A673 (cell line): ENCODE measurements at regions not wholly inside any gene's neighbourhood (a gene's known extent, or its start where the extent isn't known, plus 50 kb on each side); places are given as distances from the start of the nearest gene placed in this dataset.

Experiments
- BruUV-seq: library from RNA; stranded (reverse); fragments of 400-500 nt; replicated peaks from 2 replicates; lab custom pipeline; 2021; lab: Mats Ljungman, UMichigan
- CTCF ChIA-PET: fragments of 300-600 bp; sonication (Branson Sonifier 250); formaldehyde crosslinking; loops from one replicate; lab custom pipeline; 2022; ENCODE audit warnings: antibody characterized with exemption; lab: Charles Lee
- POLR2A ChIA-PET: fragments of 300-600 bp; sonication (Branson Sonifier 250); formaldehyde crosslinking; loops from one replicate; lab custom pipeline; 2022; ENCODE audit warnings: antibody characterized with exemption; ENCODE audit not compliant: low non-redundant PET; lab: Charles Lee
- DNase-seq: peaks from one replicate; pipeline ENCODE4 v3.0.0-alpha.2; 2015; ENCODE audit warnings: low spot score
- H3K27ac ChIP-seq: fragments of 200-600 bp; sonication (generic); 2 replicates; pipeline ENCODE4 v1.5.1; 2016; ENCODE audit warnings: mixed run types, low read depth, mild to moderate bottlenecking, mixed read lengths, antibody characterized with exemption, low read length; ENCODE audit not compliant: poor library complexity, severe bottlenecking
- H3K27me3 ChIP-seq: fragments of 200-600 bp; sonication (generic); replicated peaks from 2 replicates; pipeline ENCODE4 v1.6.1; 2017; ENCODE audit warnings: mixed run types, low read depth, mild to moderate bottlenecking, mixed read lengths, antibody characterized with exemption, low read length; ENCODE audit not compliant: insufficient read depth, poor library complexity
- H3K36me3 ChIP-seq: fragments of 200-600 bp; sonication (generic); 2 replicates; pipeline ENCODE4 v1.6.1; 2016; ENCODE audit warnings: mixed run types, mild to moderate bottlenecking, mixed read lengths, antibody characterized with exemption, low read length; ENCODE audit not compliant: insufficient read depth, poor library complexity, severe bottlenecking
- H3K4me1 ChIP-seq: fragments of 200-600 bp; sonication (generic); 2 replicates; pipeline ENCODE4 v1.6.1; 2017; ENCODE audit warnings: mixed run types, mild to moderate bottlenecking, mixed read lengths, antibody characterized with exemption, low read length; ENCODE audit not compliant: insufficient read depth, poor library complexity, severe bottlenecking
- H3K4me3 ChIP-seq: fragments of 200-600 bp; sonication (generic); 2 replicates; pipeline ENCODE4 v1.5.1; 2016; ENCODE audit warnings: low read depth, mixed run types, mild to moderate bottlenecking, mixed read lengths, low read length; ENCODE audit not compliant: poor library complexity, severe bottlenecking
- H3K9me3 ChIP-seq: fragments of 200-600 bp; sonication (generic); 2 replicates; pipeline ENCODE4 v1.6.1; 2016; ENCODE audit warnings: mixed run types, low read depth, mild to moderate bottlenecking, mixed read lengths, antibody characterized with exemption, low read length; ENCODE audit not compliant: poor library complexity, severe bottlenecking
- CTCF ChIP-seq: fragments of 300-800, 200-600 bp; sonication (generic); conservative IDR thresholded peaks from 2 replicates; pipeline ENCODE4 v1.5.1; 2017; ENCODE audit warnings: low read depth, mild to moderate bottlenecking, antibody characterized with exemption, low read length, moderate library complexity, mixed read lengths
- EZH2 ChIP-seq: fragments of 200-600 bp; sonication (generic); IDR thresholded peaks from 2 replicates; pipeline ENCODE4 v1.6.1; 2017; ENCODE audit warnings: borderline replicate concordance, low read depth, mild to moderate bottlenecking, mixed read lengths, antibody characterized with exemption, low read length; ENCODE audit not compliant: poor library complexity, severe bottlenecking
- intact Hi-C: fragments of 100-400 bp; cut with micrococcal nuclease; formaldehyde crosslinking; loops from one replicate; pipeline ENCODE4 v1.10.0; 2022; ENCODE audit not compliant: unreplicated experiment

GRCh38 chr1:4894566-4894965 lies 240.2 kb downstream of the AJAP1 start:
- H3K27me3 ChIP-seq, result no peaks in the 10 kb centered on the region
- H3K9me3 ChIP-seq, result peaks cover 6% of the 10 kb centered on the region
- intact Hi-C loops, result no loop called here
- no peak for TF ChIP-seq EZH2
- no peak for TF ChIP-seq CTCF
- CTCF ChIA-PET, result no interaction called here
- H3K4me1 ChIP-seq, result no peaks in the 10 kb centered on the region
- no peak overlapping the region for H3K27ac ChIP-seq
- H3K4me3 ChIP-seq, result no peak overlapping the region
- H3K36me3 ChIP-seq, result no peaks in the 10 kb centered on the region
- DNase-seq, result no peak
- BruUV-seq, result no TSS peak
- POLR2A ChIA-PET, result no interaction called here

- Histone ChIP-seq H3K27me3 (no peaks in the 10 kb centered on the region), H3K36me3 (no peaks in the 10 kb centered on the region), H3K4me3 (no peak overlapping the region), H3K9me3 (peaks cover 4% of the 10 kb centered on the region), H3K4me1 (no peaks in the 10 kb centered on the region), H3K27ac (no peak overlapping the region)
- TF ChIP-seq EZH2 (no peak), CTCF (no peak)
- ChIA-PET POLR2A (no interaction called here), CTCF (no interaction called here)
- no TSS peak for BruUV-seq
- intact Hi-C loops, result no loop called here
- no peak for DNase-seq
Observed at GRCh38 chr1:4880626-4881025, 226.2 kb downstream of the AJAP1 start.

- Histone ChIP-seq H3K36me3 (no peaks in the 10 kb centered on the region), H3K4me3 (no peak overlapping the region), H3K27ac (no peak overlapping the region), H3K27me3 (no peaks in the 10 kb centered on the region), H3K4me1 (no peaks in the 10 kb centered on the region), H3K9me3 (peaks cover 4% of the 10 kb centered on the region)
- BruUV-seq, result no TSS peak
- intact Hi-C loops, result no loop called here
- TF ChIP-seq EZH2 (no peak), CTCF (no peak)
- POLR2A ChIA-PET, result no interaction called here
- DNase-seq, result no peak
- CTCF ChIA-PET, result no interaction called here
Observed at GRCh38 chr1:4877426-4877825, 223.0 kb downstream of the AJAP1 start.
